ENCODE measurements at regions not wholly inside any gene's neighbourhood (a gene's known extent, or its start where the extent isn't known, plus 50 kb on each side); places are given as distances from the start of the nearest gene placed in this dataset.

DNA sequence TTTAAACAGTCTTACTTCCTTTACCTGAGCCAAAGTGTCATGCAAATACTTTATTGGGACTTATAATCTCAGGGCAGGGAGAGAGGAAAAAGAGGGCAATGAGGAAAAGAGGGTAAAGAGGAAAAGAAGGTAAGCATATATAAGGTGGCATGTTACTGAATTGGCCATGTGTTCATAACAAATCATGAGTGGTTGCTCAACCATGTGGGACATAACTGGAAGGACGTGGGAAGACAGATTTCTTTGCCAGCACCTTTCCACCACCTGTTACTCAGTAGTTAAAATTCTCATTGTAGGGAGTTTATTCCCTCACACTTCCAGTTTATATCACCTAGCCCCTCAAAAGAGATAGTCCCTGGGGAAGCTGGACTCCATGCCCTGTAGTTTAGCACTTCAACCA is 54.7 kb upstream of the TPRG1 start:
- DNase-seq (ENCODE audit: low read depth in 2 of 2), result no peak

DNA sequence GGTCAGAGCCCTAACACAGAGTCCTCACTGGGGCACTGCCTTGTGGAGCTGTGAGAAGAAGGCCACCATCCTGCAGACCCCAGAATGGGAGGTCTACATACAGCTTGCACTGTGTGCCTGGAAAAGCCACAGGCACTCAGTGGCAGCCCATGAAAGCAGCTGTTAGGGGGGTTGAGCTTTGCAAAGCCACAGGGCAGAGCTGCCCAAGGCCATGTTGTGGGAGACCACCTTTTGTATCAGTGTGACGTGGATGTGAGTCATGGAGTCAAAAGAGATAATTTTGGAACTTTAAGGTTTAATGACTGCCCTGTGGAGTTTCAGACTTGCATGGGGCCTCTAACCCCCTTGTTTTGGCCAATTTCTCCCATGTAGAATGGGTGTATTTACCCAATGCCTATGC is 52.9 kb upstream of the TPRG1 start:
- no peak for DNase-seq (ENCODE audit: low read depth in 2 of 2)

- no peak for DNase-seq (ENCODE audit: low read depth in 2 of 2)
Observed at GRCh38 chr3:189119950-189120349, 51.8 kb upstream of the TPRG1 start.

DNA sequence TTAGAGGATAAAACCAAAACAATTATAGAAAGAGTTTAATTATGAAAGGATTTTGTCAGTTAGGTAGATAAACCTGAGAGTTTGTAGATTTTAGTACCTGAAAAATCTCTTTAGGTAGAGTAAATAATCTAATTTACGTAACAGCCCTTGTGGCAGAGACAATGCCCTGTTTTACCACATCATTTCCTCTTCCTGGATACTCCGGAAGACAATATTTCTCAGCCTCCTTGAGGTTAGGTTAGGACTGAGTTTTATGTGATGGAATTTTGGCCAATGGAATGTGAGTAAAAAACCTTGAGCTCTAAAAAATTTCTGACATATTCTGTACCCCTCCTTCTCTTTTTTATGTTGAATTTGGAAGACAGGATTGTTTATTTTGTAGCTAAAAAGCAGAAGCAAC is 50.7 kb upstream of the TPRG1 start:
- no peak for DNase-seq (ENCODE audit: low read depth in 2 of 2)
